Nephron (organoid): ENCODE measurements at regions not wholly inside any gene's neighbourhood (a gene's known extent, or its start where the extent isn't known, plus 50 kb on each side); places are given as distances from the start of the nearest gene placed in this dataset.

Source experiments
- H3K27ac Mint-ChIP-seq, 3 experiments: 2 replicates each; pipeline ENCODE4 v1.8.0; 2020; ENCODE audit warnings: mixed read lengths in 3 of 3, mild to moderate bottlenecking in 2 of 3, moderate library complexity in 1 of 3
- H3K27me3 Mint-ChIP-seq: 2 replicates; pipeline ENCODE4 v1.8.0; 2021; ENCODE audit warnings: low read depth, mild to moderate bottlenecking, moderate library complexity, mixed read lengths
- H3K36me3 Mint-ChIP-seq: 2 replicates; pipeline ENCODE4 v1.8.0; 2020; ENCODE audit warnings: low read depth, mixed read lengths
- H3K4me1 Mint-ChIP-seq: 2 replicates; pipeline ENCODE4 v1.8.0; 2020; ENCODE audit warnings: mixed read lengths
- H3K4me3 Mint-ChIP-seq, 3 experiments: 2 replicates each; pipeline ENCODE4 v1.8.0; 2020; ENCODE audit warnings: mild to moderate bottlenecking in 3 of 3, mixed read lengths in 3 of 3, moderate library complexity in 2 of 3
- H3K9me3 Mint-ChIP-seq: 2 replicates; pipeline ENCODE4 v1.8.0; 2020; ENCODE audit warnings: mixed read lengths
- CTCF ChIP-seq, 3 experiments: fragments of 200-600 bp; sonication (generic); IDR thresholded peaks; one replicate each; pipeline ENCODE4 v1.5.0; 2021; ENCODE audit warnings: antibody characterized with exemption in 3 of 3; ENCODE audit not compliant: unreplicated experiment in 3 of 3

- Mint-ChIP-seq H3K4me3 (no peak overlapping the region), H3K9me3 (peaks cover 24% of the 10 kb centered on the region), H3K27ac (no peak overlapping the region), H3K4me1 (no peaks in the 10 kb centered on the region), H3K36me3 (no peaks in the 10 kb centered on the region), H3K27me3 (peaks cover under 1% of the 10 kb centered on the region)
- no peak for TF ChIP-seq CTCF (IDR thresholded peaks at IDR 0.05; ENCODE audit: unreplicated experiment in 3 of 3)
Measured at GRCh38 chr2:157967856-157968255, 91.7 kb upstream of the ACVR1 start.

GRCh38 chr2:157959249-157959648 is 83.1 kb upstream of the ACVR1 start:
- peaks cover 3% of the 10 kb centered on the region for H3K27me3 Mint-ChIP-seq
- H3K4me3 Mint-ChIP-seq: no peak overlapping the region
- peaks cover 4% of the 10 kb centered on the region for H3K36me3 Mint-ChIP-seq
- H3K9me3 Mint-ChIP-seq: peaks cover 30% of the 10 kb centered on the region
- H3K27ac Mint-ChIP-seq: no peak overlapping the region
- H3K4me1 Mint-ChIP-seq: no peaks in the 10 kb centered on the region
- no peak for TF ChIP-seq CTCF (IDR thresholded peaks at IDR 0.05; ENCODE audit: unreplicated experiment in 3 of 3)

- Mint-ChIP-seq H3K4me3 (no peak overlapping the region), H3K4me1 (no peaks in the 10 kb centered on the region), H3K36me3 (peaks cover 4% of the 10 kb centered on the region), H3K27ac (no peak overlapping the region), H3K9me3 (peaks cover 30% of the 10 kb centered on the region), H3K27me3 (peaks cover under 1% of the 10 kb centered on the region)
- TF ChIP-seq CTCF (IDR thresholded peaks at IDR 0.05; ENCODE audit: unreplicated experiment in 3 of 3): no peak
Measured at GRCh38 chr2:157957596-157957995, 81.5 kb upstream of the ACVR1 start.

- H3K9me3 Mint-ChIP-seq: peaks cover 10% of the 10 kb centered on the region
- peaks cover 4% of the 10 kb centered on the region for H3K36me3 Mint-ChIP-seq
- H3K27me3 Mint-ChIP-seq: no peaks in the 10 kb centered on the region
- no peaks in the 10 kb centered on the region for H3K4me1 Mint-ChIP-seq
- no peak overlapping the region for H3K27ac Mint-ChIP-seq
- H3K4me3 Mint-ChIP-seq: no peak overlapping the region
- no peak for TF ChIP-seq CTCF (IDR thresholded peaks at IDR 0.05; ENCODE audit: unreplicated experiment in 3 of 3)
Measured at GRCh38 chr2:157952558-157952957, 76.4 kb upstream of the ACVR1 start.

GRCh38 chr2:157948856-157949255 is 72.7 kb upstream of the ACVR1 start:
- Mint-ChIP-seq H3K27ac (no peak overlapping the region), H3K27me3 (no peaks in the 10 kb centered on the region), H3K9me3 (no peaks in the 10 kb centered on the region), H3K36me3 (no peaks in the 10 kb centered on the region), H3K4me1 (no peaks in the 10 kb centered on the region), H3K4me3 (no peak overlapping the region)
- TF ChIP-seq CTCF (IDR thresholded peaks at IDR 0.05; ENCODE audit: unreplicated experiment in 3 of 3): no peak

GRCh38 chr2:157946919-157947557 is 70.9 kb upstream of the ACVR1 start:
- Mint-ChIP-seq H3K4me3 (no peak overlapping the region), H3K27me3 (no peaks in the 10 kb centered on the region), H3K36me3 (no peaks in the 10 kb centered on the region), H3K27ac (no peak overlapping the region), H3K4me1 (no peaks in the 10 kb centered on the region), H3K9me3 (no peaks in the 10 kb centered on the region)
- TF ChIP-seq CTCF (IDR thresholded peaks at IDR 0.05; ENCODE audit: unreplicated experiment in 3 of 3): no peak
